ENCODE measurements at regions not wholly inside any gene's neighbourhood (a gene's known extent, or its start where the extent isn't known, plus 50 kb on each side); places are given as distances from the start of the nearest gene placed in this dataset.

DNA sequence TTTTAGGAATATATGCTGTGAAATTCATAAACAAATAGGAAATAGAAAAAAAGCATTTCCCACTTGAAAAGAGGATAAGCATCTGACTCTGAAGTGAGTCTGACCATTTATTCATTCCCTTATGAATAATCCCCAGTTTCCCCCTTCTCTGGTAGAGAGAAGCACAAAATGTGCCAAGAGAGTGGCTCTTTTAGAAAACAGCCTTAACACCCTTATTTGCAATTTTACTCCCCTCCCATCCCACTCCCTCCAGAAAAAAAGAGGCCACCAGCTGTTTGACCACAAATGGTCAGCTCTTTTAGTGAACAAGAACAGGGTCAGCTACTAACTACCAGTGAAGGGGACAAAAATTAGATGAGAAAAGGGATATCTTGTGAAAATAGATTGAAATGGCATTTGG lies 184.5 kb upstream of the ADAMTS9 start:
- no peak for DNase-seq

DNA sequence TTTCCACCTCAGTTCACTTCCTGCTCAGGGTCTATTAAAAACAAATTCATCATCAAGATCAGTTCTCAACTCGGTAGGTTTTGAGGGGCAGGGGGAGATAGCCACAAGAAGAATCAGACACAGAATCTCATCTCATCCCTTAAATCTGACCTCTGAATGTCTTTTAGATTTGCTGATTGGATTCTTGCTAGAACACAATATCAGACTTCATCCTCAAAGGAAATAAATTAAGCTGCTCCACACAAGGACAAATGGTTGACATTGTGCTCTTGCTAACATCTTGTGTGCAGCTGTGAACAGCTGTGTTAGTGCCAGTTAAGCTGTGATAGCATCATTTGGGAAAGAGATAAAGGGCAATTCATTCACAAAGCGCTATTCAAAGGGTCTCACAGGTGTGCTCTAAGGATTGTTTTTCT lies 184.0 kb upstream of the ADAMTS9 start:
- no peak for DNase-seq

DNA sequence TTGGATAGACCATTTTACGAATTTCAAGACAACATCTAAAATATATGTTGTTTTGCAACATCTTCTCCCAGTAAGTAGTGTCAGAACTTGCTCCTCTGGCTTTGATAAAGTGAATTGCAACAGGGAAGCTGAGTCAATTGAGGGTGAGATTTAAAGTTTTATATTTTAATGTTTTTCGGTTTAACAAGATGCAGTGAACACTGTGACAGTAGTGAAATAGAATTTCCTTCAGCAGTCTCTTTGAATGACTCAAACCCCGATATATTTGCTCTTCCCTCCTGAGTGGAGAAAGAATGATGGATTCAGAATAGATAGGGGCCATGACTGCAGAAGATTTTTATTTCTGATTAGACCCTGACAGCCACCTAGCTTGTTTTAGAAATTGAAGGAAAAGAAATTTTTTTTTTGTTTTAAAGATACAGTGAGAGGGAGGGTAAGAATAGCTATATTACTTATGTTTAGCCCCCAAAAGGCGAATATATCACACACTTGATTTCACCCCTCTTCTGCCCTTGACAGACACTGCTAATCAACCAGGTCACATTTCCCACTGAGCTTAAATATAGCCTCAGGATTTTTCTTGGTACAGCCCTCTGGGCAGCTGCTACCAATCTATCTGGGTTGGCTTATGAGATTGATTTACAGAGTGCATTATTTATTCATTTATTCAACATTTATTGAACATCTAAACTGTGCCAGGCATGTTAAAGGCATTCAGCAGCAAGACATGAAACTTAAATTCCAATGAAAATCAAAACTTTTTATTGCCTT lies 183.3 kb upstream of the ADAMTS9 start:
- no peak for DNase-seq

- DNase-seq: no peak
These were observed 179.4 kb upstream of the ADAMTS9 start for GRCh38 chr3:64867224-64867623.

DNA sequence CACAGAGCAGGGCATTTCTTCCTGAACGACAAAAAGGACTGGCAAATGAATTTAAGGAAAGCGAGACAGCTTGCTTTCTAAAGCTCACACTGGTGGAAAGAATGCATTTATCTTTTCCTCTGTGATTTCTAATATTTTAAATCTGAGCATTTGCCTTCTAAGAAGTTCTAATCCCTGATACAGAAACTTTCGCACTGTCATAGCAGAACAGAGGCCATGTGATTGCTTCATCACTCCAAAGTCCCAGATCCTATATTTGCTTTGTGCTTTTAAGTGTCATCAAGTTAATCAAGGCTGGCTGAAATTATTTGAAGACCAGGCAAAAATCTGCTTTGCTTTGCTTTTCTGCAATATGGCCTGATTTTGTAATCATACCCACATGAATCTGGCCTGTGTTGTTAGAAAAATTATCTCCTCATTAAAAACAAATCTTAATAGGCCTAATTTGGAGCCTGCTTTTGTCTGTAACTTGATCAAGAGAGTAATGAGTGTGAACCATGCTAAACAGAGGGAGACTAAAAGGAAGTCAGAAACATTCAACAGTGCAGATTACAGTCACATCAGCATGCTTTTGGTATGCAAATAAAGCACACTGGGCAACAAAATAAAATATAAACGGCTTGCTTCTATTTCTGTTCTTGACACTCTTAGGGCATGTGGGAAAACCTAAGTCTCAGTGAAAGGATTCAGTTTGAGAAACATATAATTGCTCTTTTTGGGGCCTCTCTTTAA lies 178.2 kb upstream of the ADAMTS9 start:
- DNase-seq: no peak

DNA sequence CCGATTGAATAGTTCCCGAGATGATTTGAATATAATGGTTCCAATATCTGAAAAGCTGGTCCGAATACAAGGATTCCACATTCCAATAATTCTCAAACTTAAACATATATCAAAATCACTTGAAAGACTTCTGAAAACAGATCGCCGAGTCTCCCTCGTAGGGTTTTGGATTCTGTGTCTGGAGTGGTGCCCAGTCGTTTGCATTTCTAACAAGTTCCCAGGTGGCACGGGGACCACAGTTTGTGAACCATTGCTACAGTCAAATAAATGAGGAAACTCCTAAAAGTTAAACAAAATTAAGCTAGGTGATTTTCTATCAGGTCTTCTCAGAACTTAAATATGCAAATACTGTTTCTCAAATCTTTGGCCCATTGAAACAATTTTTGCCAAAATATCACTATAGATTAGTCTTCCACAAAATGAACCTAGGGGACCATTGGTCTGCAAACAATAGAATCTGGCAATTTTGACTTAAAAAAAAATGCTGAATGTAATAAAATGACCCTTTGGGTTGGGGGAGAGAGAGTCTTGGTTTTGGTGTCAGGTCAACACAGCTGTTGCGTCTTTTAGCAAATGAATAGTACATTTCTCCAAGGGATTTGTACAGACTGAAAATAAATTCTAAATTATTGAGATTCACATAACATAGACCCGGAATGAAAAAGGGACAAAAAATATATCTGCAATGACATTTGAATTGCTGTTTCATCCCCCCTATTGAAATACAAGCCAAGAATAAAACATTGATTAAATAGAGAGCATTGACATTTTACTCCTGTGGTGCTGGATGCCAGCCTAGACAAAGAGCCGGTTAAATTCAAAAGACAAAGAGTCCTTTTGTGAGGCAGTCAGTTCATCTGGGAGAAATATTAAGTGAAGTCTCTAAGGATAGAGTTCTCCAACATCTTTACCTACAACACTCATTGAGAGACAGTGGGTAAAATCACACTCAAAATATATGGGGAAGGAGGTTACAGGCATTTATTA lies 175.7 kb upstream of the ADAMTS9 start:
- DNase-seq: no peak

DNA sequence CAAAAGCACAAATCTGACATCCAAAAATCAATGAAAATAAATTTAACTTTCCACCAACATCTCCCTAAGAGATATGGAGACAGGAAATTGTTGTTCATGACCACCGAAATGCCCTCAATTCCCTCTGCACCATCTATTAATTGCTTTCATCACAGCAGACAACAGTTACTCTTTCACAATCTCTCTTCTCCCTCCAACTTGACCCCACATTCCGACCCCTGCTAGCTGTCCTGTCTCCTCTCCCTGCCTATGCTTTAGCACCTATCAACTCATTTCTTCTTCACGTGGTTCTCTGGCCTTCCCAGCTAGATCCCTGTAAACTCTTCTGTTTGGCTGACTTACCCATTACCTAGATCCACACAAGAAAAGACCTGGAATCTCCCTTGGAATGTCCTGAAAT lies 173.9 kb upstream of the ADAMTS9 start:
- no peak for DNase-seq

DNA sequence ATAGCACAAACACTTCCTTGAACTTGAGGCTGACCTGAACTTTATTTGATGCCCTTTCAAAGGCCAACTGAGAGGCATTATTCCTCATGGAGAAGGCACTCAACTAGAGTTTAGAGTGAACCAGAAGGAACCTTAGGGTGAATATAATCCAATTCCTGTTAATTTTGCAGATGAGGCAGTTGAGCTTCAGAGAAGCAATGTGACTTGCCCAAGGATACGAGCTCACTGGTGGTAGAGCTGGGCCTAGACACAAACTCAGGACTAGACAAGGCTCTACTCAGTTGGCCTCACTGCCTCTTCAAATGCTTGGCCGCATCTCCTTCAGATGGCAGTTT lies 172.7 kb upstream of the ADAMTS9 start:
- no peak for DNase-seq

DNA sequence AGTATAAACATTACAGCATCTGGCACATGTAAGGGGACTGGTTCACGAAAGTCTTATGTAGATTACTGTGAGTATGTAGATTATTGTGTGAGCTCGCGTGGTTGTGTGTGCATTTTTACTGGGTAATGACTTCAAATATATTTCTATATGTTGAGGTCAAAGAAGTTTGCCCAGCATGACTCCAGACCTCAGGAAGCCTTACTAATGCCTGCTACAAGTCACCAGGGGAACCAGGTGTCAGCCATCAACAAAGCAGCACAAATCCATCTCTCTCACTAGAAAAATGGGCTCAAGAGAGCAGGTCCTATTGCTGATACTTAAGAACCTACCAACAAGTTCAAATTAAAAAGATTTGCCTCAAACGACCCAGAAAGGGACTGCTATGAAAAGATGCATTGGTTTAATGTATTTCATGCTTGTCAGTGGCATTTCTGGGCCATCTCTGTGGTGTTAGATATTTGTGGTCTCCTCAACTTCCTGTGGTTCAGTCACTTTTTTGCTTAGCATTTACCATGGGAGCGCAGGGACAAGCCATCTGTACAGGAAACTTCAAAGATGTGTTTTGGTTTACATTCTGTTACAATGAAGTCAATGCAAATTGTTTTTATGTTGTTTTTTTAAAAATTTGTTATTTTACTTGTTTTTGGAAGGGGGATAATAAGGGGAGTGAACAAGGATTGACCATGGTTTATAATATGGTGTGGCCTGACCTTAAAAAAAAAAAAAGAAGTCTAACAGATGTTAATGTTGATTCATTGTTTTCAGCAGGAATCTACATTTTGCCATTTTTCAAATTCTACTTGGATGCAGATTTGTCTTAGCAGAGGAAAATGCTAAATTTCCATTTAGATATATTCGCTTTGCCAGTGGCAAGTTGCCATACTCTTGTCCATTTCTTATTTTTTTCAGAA lies 172.1 kb upstream of the ADAMTS9 start:
- peak in 1 of 5 experiments; percentile 31 for DNase-seq

- DNase-seq: no peak
These were observed 169.2 kb upstream of the ADAMTS9 start for GRCh38 chr3:64856977-64857516.

DNA sequence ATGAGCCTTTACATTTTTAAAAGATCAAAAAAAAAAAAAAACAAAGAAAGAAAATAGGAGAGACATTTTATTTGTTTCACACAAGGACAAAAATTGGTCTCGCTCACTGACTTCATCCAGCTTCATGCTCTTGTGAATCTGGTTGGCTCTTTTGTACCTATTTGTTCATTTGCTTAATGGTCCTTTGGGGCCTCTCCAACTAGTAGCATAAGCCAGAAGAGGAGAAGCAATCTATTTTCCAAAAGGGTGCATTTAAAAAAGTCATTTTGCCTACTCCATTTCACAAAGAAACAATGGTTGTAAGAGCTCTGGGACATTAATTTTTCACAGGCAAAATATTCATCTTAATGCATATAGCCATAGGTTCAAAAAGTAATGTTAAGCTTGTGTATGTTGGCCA lies 168.3 kb upstream of the ADAMTS9 start:
- DNase-seq: no peak

GRCh38 chr3:64853456-64853855 lies 165.7 kb upstream of the ADAMTS9 start:
- DNase-seq: no peak

DNA sequence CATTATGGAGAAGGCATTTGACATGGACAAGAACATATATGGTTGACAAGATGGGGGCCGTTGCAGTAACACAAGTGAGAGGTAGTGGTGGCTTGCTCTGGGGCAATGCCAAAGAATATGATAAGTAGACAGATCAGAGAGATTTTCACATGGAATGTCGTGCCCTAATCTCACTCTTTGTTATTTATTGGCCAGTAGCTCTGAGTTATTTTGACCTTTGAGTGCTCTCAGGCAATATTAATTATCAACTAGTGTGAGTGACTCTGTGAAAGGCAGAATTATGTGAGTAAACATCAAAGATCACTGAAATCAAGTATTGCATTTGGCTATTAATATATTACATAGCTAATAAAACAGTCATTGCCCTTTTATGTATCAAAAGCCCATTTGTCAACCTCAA lies 164.9 kb upstream of the ADAMTS9 start:
- DNase-seq: no peak

DNA sequence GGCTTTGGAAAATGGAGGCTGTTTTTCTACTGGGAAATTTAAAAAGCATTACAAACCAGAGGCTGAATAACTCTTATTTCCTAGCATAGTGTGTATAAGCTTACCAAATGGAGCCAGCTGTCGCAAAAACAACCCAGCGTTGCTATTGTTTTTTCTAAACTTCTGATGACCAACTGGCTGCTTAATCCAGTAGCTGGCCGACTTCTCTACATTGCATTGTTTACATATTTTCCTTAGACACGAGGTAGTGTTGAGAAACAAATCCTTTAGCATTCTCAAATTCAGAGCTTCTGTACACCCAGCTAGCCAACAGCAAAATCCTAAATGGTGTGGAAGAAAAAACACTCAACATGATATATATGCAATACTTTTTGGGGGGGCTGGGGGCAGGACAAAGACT lies 161.0 kb upstream of the ADAMTS9 start:
- no peak for DNase-seq

DNA sequence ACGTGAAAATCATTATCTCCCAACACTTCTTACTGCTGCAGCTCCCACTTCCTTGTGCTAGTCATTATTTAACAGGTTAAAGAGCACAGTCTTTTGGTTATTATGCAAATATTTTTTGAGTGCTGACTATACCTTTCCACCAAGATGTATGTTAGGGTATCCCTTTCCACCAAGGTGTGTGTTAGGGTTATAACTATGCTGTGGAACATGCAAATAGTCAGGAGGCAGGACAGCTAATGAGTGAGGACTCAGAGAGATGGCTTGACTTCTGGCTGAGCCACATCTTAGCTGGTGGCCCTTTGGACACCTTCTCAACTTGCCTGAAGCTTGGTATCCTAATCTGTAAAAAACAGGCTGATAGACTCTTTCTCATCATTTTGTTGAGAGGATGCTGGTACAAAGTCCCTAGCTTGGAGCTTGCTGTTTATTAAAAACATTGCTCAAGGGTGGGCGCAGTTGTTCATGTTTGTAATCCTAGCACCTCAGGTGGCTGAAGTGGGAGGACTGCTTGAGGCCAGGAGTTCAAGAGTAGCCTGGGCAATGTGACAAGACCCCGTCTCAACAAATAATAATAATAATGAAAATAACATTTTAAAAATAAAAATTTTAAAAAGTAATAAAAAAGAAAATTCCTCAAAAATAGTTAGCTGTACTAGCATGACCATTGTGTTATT lies 160.5 kb upstream of the ADAMTS9 start:
- no peak for DNase-seq

GRCh38 chr3:64844558-64844957 lies 156.8 kb upstream of the ADAMTS9 start:
- no peak for DNase-seq

GRCh38 chr3:64837986-64838735 lies 150.4 kb upstream of the ADAMTS9 start:
- no peak for DNase-seq

GRCh38 chr3:64837126-64837738 lies 149.4 kb upstream of the ADAMTS9 start:
- DNase-seq: no peak

DNA sequence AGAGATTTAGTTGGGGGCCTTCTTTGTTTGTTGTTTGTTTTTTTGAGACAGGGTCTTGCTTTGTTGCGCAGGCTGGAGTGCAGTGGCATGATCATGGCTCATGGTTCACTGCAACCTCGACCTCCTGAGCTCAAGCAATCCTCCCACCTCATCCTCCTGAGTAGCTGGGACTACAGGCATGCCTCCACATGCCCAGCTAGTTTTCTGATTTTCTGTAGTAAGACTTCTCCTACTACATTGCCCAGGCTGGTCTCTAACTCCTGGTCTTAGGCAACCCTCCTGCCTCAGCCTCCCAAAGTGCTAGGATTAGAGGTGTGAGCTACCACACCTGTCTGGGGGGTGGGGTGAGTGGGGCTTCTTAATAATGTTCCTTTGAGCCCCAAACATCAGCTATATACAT lies 148.3 kb upstream of the ADAMTS9 start:
- no peak for DNase-seq

- DNase-seq: no peak
These were observed 144.3 kb upstream of the ADAMTS9 start for GRCh38 chr3:64832098-64832497.

All from T-helper 2 cell (primary cell).